ENCODE measurements at regions not wholly inside any gene's neighbourhood (a gene's known extent, or its start where the extent isn't known, plus 50 kb on each side); places are given as distances from the start of the nearest gene placed in this dataset.

GRCh38 chr5:4661836-4662235 lies 478.3 kb upstream of the ADAMTS16 start:
- DNase-seq = no peak

- no peak for DNase-seq
These were observed 477.4 kb upstream of the ADAMTS16 start for GRCh38 chr5:4662756-4663155.

GRCh38 chr5:4665911-4666310 lies 474.2 kb upstream of the ADAMTS16 start:
- DNase-seq = no peak

- DNase-seq = no peak
These were observed 466.0 kb upstream of the ADAMTS16 start for GRCh38 chr5:4674166-4674565.

GRCh38 chr5:4676934-4677333 lies 463.2 kb upstream of the ADAMTS16 start:
- DNase-seq = no peak

- DNase-seq = no peak
These were observed 455.2 kb upstream of the ADAMTS16 start for GRCh38 chr5:4684946-4685345.

- no peak for DNase-seq
These were observed 441.5 kb upstream of the ADAMTS16 start for GRCh38 chr5:4698596-4698995.

GRCh38 chr5:4699592-4699991 lies 440.5 kb upstream of the ADAMTS16 start:
- DNase-seq = no peak

GRCh38 chr5:4700069-4700468 lies 440.1 kb upstream of the ADAMTS16 start:
- DNase-seq = peak in 3 of 4 experiments; percentile 5 to 8 (median 6)

- DNase-seq = no peak
These were observed 439.3 kb upstream of the ADAMTS16 start for GRCh38 chr5:4700871-4701270.

- DNase-seq = no peak
These were observed 436.1 kb upstream of the ADAMTS16 start for GRCh38 chr5:4703931-4704458.

GRCh38 chr5:4704951-4705350 lies 435.2 kb upstream of the ADAMTS16 start:
- DNase-seq = no peak

- DNase-seq = no peak
These were observed 423.3 kb upstream of the ADAMTS16 start for GRCh38 chr5:4716781-4717180.

GRCh38 chr5:4717446-4717845 lies 422.7 kb upstream of the ADAMTS16 start:
- no peak for DNase-seq

- no peak for DNase-seq
These were observed 419.3 kb upstream of the ADAMTS16 start for GRCh38 chr5:4720831-4721230.

GRCh38 chr5:4722886-4723285 lies 417.2 kb upstream of the ADAMTS16 start:
- DNase-seq = no peak

- DNase-seq = no peak
These were observed 414.5 kb upstream of the ADAMTS16 start for GRCh38 chr5:4725594-4725993.

GRCh38 chr5:4730279-4730678 lies 409.9 kb upstream of the ADAMTS16 start:
- no peak for DNase-seq

GRCh38 chr5:4734348-4734747 lies 405.8 kb upstream of the ADAMTS16 start:
- no peak for DNase-seq

- DNase-seq = no peak
These were observed 404.9 kb upstream of the ADAMTS16 start for GRCh38 chr5:4735261-4735660.

GRCh38 chr5:4737868-4738267 lies 402.3 kb upstream of the ADAMTS16 start:
- DNase-seq = no peak

- no peak for DNase-seq
These were observed 401.8 kb upstream of the ADAMTS16 start for GRCh38 chr5:4738298-4738697.

GRCh38 chr5:4740156-4740555 lies 400.0 kb upstream of the ADAMTS16 start:
- no peak for DNase-seq

GRCh38 chr5:4758550-4758949 lies 381.6 kb upstream of the ADAMTS16 start:
- no peak for DNase-seq

GRCh38 chr5:4758996-4759395 lies 381.1 kb upstream of the ADAMTS16 start:
- no peak for DNase-seq

- DNase-seq = no peak
These were observed 377.8 kb upstream of the ADAMTS16 start for GRCh38 chr5:4762316-4762715.
